ENCODE measurements at regions not wholly inside any gene's neighbourhood (a gene's known extent, or its start where the extent isn't known, plus 50 kb on each side); places are given as distances from the start of the nearest gene placed in this dataset.

- TF ChIP-seq CTCF (IDR thresholded peaks at IDR 0.05), result no peak
- TF ChIP-seq USF2 (IDR thresholded peaks at IDR 0.05; ENCODE audit: borderline replicate concordance, low read depth, low read length), result no peak
- no peak for TF ChIP-seq TAF1 (IDR thresholded peaks at IDR 0.05; ENCODE audit: borderline replicate concordance, low read depth, low read length)
- TF ChIP-seq RAD21 (IDR thresholded peaks at IDR 0.05; ENCODE audit: low read length), result no peak
- TF ChIP-seq RCOR1 (IDR thresholded peaks at IDR 0.05; ENCODE audit: low read length), result no peak
- no peak for TF ChIP-seq EP300 (IDR thresholded peaks at IDR 0.05; ENCODE audit: borderline replicate concordance in 1 of 2, low read depth in 1 of 2, low read length in 1 of 2)
- no peak for TF ChIP-seq POLR2AphosphoS5 (IDR thresholded peaks at IDR 0.05; ENCODE audit: low read depth, low read length)
- TF ChIP-seq MXI1 (IDR thresholded peaks at IDR 0.05; ENCODE audit: low read depth, low read length), result no peak
- TF ChIP-seq USF1 (IDR thresholded peaks at IDR 0.05; ENCODE audit: borderline replicate concordance, low read depth), result no peak
- no peak for TF ChIP-seq REST (IDR thresholded peaks at IDR 0.05; ENCODE audit: low read depth, low read length)
Measured at GRCh38 chr4:80142394-80143306, 54.7 kb upstream of the PRDM8 start.
